HG03571 (cell line): ENCODE measurements at regions not wholly inside any gene's neighbourhood (a gene's known extent, or its start where the extent isn't known, plus 50 kb on each side); places are given as distances from the start of the nearest gene placed in this dataset.
"Not testable (repeated sequence)": the region's sequence is repeated elsewhere in the genome, so short reads cannot be mapped to it uniquely, and the experiment has no call there.

Source experiments
- ATAC-seq: cut with Tn5 transposase; IDR thresholded peaks from one replicate; pipeline ENCODE4 v1.9.1; 2021; ENCODE audit not compliant: unreplicated experiment

DNA sequence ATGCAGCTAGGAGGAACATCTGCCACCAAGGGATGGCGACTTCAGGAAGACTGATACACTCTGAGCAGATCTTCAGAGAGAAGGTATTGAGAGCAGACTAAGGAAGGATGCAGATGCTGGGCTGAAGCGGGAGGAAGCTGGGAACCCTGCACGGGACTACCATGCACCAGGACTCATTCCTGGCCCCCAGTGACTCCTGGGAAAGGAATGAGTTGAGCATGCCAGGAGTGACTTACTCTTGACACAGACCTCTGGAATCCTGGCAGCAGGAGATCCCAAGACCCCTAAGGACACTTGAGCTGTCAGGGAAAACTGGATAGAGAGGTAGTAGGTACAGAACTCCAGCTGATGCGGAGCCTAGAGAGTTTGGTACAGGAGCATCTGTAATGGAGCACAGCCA is 336.1 kb downstream of the RPS29 start:
- ATAC-seq = no peak

DNA sequence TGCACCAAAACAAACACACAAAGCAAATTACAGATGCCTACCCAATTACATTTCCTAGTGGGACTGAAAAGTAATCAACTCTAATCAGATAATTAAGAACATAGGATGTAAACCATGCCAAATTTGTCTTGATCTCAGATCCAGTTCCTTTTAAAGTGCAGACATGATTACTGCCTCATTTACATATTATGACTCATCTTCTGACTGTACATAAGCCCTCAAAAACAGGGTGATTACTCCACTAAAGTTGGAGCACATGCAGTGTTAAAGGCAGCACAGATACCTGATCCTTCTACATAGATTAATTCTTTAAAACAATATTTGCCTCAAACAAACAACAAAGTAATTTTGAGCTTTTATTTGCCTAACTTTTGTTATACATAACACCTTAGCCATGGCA is 337.2 kb downstream of the RPS29 start:
- ATAC-seq = no peak

DNA sequence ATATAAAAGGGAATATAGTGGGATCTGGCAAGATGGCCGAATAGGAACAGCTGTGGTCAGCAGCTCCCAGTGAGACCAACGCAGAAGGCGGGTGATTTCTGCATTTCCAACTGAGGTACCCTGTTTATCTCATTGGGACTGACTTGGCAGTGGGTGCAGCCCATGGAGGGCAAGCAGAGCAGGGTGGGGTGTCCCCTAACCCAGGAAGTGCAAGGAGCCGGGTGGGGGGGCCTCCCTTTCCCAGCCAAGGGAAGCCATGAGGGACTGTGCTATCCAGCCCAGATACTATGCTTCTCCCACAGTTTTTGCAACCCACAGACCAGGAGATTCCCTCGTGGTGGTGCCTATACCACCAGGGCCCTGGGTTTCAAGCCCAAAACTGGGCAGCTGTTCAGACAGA is 342.4 kb downstream of the RPS29 start:
- not testable (repeated sequence) for ATAC-seq

DNA sequence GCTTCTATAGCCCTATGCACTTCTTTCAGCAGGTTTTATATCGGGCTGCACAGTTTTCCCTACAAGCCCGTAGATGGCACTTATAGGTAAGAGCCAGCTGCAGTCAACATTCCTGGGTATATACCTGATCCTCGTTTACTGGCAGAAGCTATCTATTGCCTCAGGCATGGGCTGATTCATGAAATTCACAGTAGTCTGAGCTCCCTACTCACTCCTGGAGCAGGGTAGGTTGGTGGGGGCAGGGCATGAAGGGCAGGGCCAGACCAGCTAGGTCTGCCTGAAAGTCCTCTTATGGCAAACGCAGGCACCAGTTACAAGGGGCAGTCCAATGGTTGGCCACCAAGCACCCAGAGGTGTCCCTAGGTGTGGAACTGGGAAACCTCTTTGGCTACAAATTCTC is 345.8 kb downstream of the RPS29 start:
- ATAC-seq = no peak

DNA sequence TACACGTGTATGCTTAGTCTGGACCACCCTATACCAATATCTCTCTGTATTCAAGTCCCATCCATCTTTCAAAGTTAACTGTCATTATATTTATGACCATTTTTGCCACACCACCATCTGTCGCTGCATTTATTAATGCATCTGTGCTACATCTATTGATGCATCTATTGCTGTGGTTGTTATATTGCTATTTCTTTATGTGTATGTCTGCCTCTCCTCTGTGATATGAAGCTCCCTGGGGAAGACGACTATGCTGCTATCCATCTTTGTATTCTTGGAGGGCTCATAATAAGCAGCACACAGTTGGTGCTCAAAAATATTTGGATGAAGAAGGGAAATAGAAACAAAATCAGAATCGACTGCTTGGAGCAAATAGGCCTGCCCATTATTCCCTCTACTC is 357.6 kb downstream of the RPS29 start:
- no peak for ATAC-seq

DNA sequence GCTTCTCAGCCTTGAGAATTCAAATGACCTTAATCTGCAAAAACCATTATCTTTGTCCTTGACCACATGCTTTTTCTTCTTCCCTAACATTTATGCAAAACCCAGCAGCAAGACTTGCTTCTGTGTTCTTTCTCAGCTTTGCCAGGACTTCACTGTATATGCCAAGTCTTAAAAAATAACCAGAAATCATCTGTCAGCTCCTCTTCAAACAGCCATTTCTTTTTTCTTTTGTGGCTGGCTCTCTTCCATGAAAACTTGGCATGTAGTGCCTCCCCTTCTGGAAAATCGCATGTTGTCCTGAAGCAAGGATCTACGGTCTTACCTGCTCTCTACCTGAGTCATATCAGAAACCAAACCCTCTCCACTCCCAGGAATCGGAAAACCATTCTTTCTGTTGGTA is 364.9 kb downstream of the RPS29 start:
- no peak for ATAC-seq

DNA sequence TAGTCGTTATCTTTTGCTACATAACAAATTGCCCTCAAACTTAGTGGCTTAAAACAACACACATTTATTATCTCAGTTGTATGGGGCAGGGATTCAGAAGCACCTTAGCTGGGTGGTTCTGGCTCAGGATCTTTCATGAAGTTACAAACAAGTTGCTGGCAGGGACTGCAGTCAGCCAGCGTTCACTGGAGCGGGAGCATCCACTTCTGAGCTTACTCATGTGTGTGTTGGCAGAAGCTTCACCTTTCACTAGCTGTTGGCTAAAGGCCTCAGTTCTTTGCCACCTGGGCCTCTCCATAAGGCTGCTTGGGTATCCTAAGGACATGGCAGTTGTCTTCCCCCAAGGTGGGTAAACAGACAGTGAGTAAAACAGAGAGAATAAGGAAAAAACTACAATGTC is 365.7 kb downstream of the RPS29 start:
- no peak for ATAC-seq

DNA sequence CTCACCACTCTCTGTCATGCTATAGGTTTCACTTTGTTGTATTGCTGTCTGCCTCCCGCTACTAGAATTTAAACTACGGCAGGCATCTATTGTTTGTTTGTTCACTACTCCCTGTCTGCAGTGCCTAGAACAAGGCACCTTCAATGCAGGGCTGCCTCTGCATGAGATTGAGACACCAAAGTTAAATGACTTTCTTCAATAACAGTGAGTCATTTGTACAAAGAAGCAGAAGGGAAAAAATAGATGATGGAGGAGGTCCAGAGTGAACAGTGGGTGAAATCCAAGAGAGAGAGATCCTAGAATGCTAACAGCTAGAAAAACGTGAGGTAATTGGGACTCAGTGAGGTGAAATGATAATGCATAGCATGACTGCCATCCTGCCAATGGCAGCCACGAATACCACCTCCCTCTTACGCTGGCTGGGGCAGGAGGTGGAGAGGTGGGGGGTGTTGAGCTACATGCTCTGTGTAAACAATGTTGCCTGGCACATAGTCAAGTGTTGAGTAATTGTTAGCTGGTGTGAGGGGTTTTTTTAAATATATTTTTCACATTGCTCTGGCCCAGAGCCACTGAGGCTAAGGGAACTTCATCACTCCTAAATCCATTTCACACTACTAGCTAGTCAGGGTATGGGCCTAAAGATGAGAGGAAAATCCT is 367.6 kb downstream of the RPS29 start:
- ATAC-seq = no peak

DNA sequence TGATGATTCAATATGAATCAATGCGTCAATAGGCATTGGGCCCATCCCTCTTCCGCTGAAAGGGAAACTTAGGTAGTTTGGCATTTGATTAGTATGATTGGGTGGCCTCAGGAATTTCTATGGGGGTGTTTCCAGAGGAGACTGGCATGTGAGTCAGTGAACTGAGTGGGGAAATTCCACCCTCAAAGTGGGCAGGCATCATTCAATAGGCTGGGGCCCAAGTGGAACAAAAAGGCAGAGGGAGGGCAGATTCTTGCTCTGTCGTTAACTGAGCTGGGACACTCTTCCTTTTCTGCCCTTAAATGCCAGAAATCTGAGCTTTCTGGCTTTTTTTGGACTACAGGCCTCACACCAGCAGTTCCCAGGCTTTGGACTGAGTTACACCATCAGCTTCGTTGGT is 373.5 kb downstream of the RPS29 start:
- ATAC-seq = no peak

DNA sequence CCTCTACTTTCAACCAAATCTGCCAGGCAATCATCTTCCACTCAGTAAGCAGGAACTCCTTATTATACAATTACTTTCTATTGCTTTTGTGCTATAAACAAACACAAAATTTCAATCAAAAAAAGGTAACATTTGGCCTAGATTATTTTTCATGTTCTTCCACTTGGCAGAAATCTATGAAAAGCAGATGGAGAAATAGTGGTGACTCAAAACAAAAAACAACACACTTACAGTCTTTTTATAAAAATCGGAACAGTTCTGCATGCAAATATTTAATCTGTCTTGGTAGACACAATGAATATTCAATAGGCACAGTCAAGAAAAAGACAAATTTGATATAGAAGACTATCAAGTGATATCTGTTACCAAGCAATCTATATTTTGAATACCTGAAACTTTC is 376.8 kb downstream of the RPS29 start:
- ATAC-seq = no peak

DNA sequence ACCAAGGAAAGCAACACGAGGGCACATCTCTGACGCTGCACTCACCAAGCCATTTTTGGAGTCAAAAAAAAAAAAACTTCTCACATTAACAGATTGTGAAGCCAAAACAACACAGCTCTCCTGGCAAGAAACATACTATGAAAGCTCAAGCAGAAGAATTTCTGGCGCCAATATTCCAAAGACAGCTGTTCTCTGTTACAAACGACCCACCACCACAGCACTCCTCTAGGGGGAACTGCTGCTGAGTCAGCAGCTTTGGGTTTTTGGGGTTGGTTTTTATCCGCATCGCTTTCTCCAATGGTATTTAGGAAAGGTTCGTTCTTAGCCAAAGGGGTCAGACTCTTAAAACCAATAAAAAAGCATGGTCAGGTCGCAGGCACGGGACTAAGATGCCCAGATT is 379.4 kb downstream of the RPS29 start:
- no peak for ATAC-seq

DNA sequence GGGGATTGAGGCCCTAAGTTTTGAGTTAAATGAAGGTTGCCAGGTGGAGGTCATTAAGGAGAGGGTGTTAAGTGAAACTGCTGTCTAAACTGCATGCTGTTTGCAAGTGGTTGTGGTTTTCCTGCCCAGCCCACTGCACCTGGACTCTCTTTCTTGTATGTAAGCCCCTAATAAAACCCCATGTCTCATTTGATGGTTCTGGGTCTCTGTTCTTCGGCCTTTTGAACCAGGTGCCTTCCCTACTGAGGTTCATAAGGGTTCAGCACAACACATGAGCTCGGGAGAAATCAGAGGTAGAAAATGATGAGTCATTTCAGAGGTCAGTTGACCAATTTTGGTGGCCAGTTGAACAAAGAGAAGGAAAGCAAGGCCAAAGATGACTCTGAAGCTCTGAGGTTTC is 382.5 kb downstream of the RPS29 start:
- no peak for ATAC-seq

DNA sequence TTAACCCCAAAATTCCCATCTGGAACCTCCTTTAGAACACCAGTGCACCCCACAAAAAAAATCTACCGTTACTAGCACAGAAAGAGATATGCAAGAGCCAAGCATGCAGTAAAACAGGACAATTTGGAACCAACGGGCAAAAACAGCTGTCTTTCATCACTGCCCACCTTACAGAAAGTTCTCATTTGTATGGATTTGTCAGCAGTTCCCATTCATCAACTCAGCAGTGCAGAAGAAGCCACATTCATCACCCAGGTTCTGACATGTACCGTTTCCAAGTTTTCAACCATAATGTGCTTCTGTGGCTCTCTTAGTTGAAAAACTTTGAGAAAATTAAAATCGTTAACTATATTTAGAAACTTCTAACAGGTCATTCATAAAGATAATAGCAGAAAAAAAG is 387.0 kb downstream of the RPS29 start:
- no peak for ATAC-seq

DNA sequence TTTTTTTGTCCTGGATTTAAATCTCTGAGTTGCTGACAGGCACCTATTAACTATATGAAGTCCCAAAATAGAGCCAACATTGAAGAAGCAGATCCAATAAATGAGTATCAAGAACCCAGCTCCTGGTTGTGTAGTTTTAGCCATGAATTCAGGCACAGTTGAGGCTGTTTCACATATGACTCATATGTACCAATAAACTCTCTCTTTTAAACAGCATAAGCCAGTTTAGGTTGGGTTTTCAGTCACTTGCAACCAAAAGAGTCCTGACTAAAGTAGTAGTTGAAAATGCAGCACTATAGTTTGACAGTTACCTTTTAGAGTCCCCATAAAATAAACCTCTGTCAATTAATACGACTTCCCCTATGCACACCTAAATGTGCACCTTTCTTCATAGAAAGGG is 389.9 kb downstream of the RPS29 start:
- ATAC-seq = no peak

DNA sequence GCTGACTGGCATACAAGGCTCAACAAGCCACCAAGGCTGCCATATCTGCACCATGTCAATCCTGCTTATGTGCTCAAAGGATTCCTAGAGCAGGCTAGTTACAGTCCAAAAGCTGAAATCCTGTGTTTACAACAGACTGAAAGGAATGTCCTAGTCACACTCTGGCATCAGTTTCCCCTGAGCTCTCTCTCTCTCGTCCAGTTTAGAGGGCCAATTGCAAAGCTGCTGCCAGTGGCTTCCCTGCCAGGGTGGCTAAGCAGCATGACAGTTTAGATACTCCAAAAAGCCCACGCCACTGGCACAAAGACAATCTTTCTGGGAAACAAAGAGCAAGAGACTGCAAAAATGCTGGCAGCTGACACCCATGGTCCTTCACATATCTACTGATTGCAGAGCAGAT is 392.1 kb downstream of the RPS29 start:
- no peak for ATAC-seq

DNA sequence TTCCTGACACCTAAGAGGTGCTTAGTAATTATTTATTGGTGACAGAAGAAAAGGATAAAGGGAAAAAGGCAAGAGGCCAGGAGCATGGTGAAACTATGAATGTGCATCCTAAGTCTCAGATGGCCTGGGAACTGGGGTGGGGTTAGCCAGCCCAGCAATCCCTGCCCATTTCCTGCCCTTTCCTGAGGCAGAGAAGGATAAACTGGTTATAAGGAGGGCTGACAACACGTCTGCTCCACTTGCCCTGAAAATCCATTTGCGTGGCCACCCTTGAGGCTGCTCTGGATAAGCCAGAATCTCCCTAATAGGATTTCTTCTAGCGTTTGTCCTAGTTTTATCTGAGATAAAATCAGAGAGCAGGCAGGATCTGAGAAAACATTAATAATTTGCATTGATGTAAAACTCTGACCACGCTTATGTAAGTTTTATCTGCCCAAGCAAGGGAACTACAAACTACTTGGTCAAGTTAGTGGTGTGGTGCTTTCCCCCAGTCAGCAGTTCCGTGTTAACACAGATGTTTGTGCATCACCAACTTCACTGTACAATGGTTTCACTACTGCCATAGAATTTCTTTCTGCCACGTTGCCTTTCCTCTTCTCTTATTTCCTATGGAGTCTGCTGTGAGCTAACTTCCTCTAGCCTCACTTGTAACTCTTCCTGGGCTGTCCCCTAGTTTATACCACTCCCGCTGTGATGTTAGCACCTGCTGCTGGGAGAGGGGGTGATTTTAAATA is 392.7 kb downstream of the RPS29 start:
- ATAC-seq = peak; percentile 94

DNA sequence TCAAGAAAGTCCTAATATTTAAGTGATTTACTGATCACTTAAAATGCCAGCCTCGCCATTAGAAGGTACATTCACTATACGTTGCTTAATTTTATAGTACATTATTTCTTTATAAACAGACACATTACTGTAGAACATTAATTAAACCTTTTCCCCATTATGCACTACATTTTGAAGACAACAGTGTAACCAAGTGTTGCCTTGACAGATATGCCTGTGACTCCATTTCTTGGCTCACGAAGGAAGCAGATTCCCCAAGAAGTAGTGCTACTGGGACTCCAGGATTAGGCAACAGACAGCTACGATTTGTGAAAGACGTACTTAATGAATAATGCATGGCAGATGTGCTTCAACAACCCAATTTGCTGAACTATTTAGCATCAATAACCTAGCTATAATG is 394.8 kb downstream of the RPS29 start:
- ATAC-seq = no peak

DNA sequence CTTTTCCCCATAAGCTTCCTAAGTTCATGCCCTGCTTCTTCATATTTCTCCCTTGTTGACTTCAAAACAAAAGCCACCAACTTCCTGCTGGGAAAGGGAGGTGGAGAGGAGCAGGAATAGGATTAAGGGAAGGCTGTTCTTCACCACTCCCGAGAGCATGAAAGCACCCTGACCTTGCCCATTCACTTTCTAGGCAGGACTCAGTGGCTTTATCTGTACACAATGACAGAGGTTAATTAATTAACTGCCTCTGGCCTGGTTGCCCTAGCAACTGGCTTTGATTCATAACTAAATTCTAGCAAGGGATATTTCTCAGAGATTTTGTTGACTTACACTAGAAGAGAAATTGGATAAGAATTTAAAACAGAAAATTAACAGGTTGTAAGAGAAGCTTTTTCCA is 396.8 kb downstream of the RPS29 start:
- no peak for ATAC-seq

DNA sequence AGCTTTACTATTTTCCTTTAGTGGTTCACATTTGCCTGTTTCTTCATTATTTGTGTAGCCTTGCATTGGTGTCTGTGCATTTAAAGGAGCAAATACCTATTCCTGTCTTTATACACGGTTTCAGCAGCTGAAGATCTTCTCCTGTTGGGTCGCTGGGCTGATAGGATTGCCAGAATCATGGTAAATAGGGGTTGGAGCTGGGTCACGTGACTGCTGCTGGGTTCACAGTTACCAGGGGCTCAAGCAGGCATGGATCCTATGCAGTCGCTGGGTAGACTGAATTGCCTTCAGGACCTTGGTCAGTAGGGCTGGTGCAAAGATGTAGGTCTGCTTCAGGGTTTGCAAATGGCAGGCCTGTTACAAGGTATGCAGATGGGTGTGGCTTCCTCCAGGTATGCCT is 398.4 kb downstream of the RPS29 start:
- ATAC-seq = no peak

DNA sequence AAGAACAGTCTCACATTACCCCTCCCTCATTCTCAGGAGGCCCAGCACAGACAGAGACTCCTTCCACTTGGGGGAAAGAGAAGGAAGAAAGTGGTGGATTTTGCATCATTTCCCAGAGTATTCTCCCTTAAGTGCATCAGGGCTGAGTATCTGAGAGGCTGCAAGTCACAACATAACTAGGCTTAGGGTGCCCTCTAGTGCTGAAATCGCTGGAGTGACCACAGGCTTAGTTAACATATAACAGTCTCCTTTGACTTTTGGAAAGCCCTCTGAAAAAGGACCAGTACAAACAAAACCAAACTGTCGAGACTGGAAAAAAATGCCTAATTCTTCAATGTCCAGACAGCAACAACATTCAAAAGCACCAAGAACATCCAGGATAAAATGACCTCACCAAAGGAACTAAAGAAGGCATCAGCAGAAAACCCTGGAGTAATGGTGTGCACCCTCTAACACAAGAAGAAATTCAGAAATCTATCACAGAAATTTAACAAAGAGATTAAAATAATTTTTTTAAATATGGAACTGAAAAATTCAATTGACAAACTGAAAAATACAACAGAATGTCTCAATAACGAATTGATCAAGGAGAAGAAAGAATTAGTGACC is 412.3 kb downstream of the RPS29 start:
- ATAC-seq = peak; percentile 82

DNA sequence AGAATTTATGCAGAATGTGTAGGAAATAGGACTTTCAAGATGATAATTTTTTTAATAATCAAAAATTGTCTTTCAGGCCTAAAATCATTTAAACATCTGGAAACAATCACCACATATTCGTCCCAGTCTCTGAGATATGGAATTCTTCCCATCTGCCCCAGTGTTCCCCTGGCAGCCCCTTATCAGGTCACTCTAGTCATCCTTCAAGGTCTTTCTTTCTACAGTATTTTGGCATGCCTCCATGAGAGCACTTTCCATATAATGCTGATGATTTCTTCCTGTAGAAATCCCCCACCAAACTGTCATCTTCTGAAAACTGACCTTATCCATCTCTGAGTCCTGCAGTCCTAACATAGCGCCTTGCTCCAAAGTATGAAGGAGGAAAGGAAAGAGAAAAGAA is 422.1 kb downstream of the RPS29 start:
- no peak for ATAC-seq

DNA sequence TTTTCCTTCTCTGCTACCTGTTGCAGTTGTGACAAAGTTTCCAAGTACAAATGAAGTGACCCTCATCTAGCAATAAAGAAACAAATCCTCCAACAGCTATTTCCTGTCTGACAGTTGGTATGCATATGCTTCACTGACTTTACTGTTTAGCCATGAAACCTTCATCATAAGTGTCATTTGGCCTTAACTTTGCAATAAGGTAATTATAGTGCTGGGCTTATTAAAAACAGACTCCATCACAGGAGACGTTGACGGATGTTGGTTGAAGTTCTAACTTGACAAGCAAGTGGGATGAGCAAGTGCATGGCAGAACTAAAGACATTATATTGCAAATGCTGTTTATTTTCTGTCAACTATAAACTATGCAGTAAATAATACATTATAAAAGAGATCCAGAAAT is 425.2 kb downstream of the RPS29 start:
- no peak for ATAC-seq

DNA sequence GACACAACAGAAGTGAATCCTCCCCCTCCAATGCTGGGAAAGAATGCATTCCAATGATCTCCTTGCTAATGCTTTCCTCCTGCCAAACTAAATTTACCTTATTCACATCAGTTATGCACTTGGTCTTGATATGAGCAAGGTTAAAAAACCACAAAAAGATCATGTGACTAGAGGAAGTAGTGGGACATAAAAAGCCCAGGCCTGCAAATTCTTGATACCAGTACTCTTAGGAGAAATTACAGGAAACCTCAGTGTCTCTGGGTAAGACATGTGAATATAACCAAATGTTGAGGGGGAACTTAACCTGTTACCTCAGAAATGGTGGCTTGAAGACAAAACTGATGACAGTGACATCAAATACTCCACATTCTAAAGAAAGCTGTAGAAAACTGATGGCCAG is 427.1 kb downstream of the RPS29 start:
- no peak for ATAC-seq
